ENCODE measurements at regions not wholly inside any gene's neighbourhood (a gene's known extent, or its start where the extent isn't known, plus 50 kb on each side); places are given as distances from the start of the nearest gene placed in this dataset.

DNA sequence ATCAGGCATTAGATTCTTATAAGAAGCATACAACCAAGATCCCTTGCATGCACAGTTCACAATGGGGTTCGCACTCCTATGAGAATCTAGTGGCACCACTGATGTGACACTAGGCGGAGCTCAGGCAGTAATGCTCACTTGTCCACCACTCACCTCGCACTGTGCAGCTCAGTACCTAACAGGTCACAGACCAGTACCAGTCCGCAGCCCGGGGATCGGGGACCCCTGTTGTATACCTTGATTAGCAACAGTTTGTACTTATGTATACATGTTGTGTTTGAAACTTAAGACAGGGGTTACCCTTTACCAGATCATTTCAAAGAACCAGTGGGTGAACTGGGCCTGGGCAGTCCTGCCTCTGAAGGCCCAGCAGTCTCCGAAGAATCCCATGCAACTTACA, 103.7 kb downstream of the PMP22 start:
- Histone ChIP-seq H3K27ac (no peak overlapping the region), H3K9me3 (no peaks in the 10 kb centered on the region), H3K4me1 (no peaks in the 10 kb centered on the region), H3K4me3 (no peak overlapping the region), H3K27me3 (peaks cover 0 to 22% (median 0%) of the 10 kb centered on the region in 4 donors), H3K36me3 (no peaks in the 10 kb centered on the region)
- 95 to 97% methylated on average over 5 to 6 of the region's 7 CpGs for WGBS, 2 donors
- DNase-seq: no peak
- intact Hi-C loops (cut with DNase I): no loop called here
- TF ChIP-seq POLR2A (IDR thresholded peaks at IDR 0.05): no peak
- TF ChIP-seq, protein P1, sequence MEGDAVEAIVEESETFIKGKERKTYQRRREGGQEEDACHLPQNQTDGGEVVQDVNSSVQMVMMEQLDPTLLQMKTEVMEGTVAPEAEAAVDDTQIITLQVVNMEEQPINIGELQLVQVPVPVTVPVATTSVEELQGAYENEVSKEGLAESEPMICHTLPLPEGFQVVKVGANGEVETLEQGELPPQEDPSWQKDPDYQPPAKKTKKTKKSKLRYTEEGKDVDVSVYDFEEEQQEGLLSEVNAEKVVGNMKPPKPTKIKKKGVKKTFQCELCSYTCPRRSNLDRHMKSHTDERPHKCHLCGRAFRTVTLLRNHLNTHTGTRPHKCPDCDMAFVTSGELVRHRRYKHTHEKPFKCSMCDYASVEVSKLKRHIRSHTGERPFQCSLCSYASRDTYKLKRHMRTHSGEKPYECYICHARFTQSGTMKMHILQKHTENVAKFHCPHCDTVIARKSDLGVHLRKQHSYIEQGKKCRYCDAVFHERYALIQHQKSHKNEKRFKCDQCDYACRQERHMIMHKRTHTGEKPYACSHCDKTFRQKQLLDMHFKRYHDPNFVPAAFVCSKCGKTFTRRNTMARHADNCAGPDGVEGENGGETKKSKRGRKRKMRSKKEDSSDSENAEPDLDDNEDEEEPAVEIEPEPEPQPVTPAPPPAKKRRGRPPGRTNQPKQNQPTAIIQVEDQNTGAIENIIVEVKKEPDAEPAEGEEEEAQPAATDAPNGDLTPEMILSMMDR (IDR thresholded peaks at IDR 0.05): no peak

DNA sequence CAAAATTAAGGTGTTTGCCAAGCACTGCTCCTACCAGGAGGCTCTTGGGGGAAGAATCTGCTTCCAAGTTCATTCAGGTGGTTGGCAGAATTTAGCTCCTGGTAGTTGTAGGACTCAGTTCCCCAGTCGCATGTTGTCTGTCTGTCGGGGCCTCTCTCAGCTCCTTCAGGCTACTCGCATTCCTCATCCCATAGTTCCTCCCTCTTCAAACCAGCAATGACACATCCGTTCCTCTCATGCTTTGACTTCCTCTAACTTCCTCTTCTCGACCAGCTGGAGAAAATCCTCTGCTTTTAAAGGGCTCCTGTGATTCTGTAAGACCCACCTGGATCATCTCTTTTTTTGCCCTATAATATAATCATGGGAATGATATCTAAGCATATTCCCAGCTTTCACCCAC, 108.1 kb downstream of the PMP22 start:
- Histone ChIP-seq H3K27ac (no peak overlapping the region), H3K36me3 (no peaks in the 10 kb centered on the region), H3K4me1 (peaks cover 0 to 5% (median 0%) of the 10 kb centered on the region in 3 donors), H3K9me3 (no peaks in the 10 kb centered on the region), H3K27me3 (peaks cover 0 to 26% (median 0%) of the 10 kb centered on the region in 4 donors), H3K4me3 (no peak overlapping the region)
- WGBS, 2 donors: 30 to 43% methylated on average over 5 of the region's 5 CpGs
- no peak for TF ChIP-seq POLR2A (IDR thresholded peaks at IDR 0.05)
- TF ChIP-seq, protein P1 (IDR thresholded peaks at IDR 0.05): no peak
- DNase-seq: no peak
- intact Hi-C loops (cut with DNase I): no loop called here

DNA sequence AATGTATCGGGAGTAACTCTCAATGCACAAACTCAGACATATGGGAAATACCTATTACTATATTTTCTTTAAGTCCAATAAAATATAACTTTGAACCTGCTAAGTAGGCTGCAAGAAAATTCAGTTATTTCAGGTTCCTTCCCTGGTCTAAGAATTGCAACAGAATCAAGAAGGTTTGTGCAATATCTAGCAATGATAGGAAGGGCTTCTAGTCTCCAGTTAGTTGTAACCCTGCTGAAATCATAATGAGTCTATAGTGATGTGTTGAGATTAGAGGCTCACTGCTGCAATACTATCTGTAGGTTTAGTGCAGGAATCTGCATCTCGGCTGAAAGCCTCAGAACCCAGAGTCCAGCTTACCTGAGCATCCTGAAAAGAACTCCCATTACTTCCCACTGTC, 110.5 kb downstream of the PMP22 start:
- Histone ChIP-seq H3K27me3 (peaks cover 0 to 24% (median 0%) of the 10 kb centered on the region in 4 donors), H3K27ac (no peak overlapping the region), H3K36me3 (no peaks in the 10 kb centered on the region), H3K9me3 (no peaks in the 10 kb centered on the region), H3K4me1 (peaks cover 0 to 5% (median 0%) of the 10 kb centered on the region in 3 donors), H3K4me3 (no peak overlapping the region)
- no peak for TF ChIP-seq POLR2A (IDR thresholded peaks at IDR 0.05)
- TF ChIP-seq, protein P1 (IDR thresholded peaks at IDR 0.05): no peak
- intact Hi-C loops (cut with DNase I): no loop called here
- no peak for DNase-seq
- 82% methylated on average over 2 of the region's 2 CpGs for WGBS, 2 donors

DNA sequence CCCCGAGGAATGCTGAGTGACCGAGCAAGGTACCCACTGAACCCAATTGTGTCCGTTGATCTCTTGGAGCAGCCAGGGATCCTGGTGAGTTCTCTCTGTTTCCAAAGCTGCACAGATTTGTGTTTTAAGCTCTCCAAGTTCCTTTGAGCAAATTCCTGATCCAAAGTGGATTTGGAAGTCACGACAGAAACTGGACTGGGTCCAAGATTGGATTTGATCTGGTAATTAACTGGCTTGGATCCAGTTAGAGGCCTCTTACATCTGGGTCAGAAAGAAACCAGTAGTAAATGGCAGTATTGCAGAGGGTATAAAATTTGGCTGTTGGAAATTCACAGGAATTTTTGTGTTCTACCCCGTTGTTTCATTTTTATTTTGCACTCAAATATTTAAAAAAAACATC, 119.5 kb downstream of the PMP22 start:
- TF ChIP-seq, protein P1 (IDR thresholded peaks at IDR 0.05): no peak
- TF ChIP-seq POLR2A (IDR thresholded peaks at IDR 0.05): no peak
- 51 to 59% methylated on average over 4 to 5 of the region's 5 CpGs for WGBS, 2 donors
- no peaks in the 10 kb centered on the region for H3K36me3 ChIP-seq
- DNase-seq: no peak
- H3K27me3 ChIP-seq: no peaks in the 10 kb centered on the region
- H3K9me3 ChIP-seq: no peaks in the 10 kb centered on the region
- intact Hi-C loops (cut with DNase I): no loop called here
- H3K27ac ChIP-seq: no peak overlapping the region
- H3K4me3 ChIP-seq: no peak overlapping the region
- H3K4me1 ChIP-seq: no peaks in the 10 kb centered on the region

DNA sequence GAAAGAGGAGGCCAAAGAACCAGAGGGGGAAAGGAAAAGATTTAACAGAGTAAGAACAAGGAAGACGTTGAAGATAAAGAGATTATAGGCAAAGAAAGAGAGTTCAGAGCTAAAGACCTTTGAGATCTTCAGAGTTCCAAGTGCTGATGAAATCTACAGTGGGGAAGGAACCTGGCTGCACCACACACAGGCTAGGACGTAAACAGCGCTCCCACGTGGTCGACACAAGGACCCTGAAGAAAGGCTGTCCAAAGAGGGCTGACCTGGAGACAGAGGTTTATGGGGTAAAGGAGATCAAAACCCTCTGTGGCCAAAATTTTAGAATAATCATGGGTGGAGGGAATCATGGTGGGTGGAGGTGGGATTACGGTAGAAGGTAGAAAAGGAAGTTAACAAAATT, 121.6 kb downstream of the PMP22 start:
- intact Hi-C loops (cut with DNase I): no loop called here
- H3K4me3 ChIP-seq: no peak overlapping the region
- H3K4me1 ChIP-seq: no peaks in the 10 kb centered on the region
- DNase-seq: no peak
- H3K36me3 ChIP-seq: no peaks in the 10 kb centered on the region
- no peak for TF ChIP-seq POLR2A (IDR thresholded peaks at IDR 0.05)
- TF ChIP-seq, protein P1 (IDR thresholded peaks at IDR 0.05): no peak
- no peak overlapping the region for H3K27ac ChIP-seq
- H3K9me3 ChIP-seq: no peaks in the 10 kb centered on the region
- WGBS, 2 donors: 74 to 85% methylated on average over 6 of the region's 6 CpGs
- H3K27me3 ChIP-seq: no peaks in the 10 kb centered on the region
